Activated naive CD4-positive, alpha-beta T cell treated with anti-CD3 and anti-CD28 coated beads, Interleukin-2, amount 10 ng/mL, durations not matched to agents 7 days and 5 days (primary cell): ENCODE measurements at regions not wholly inside any gene's neighbourhood (a gene's known extent, or its start where the extent isn't known, plus 50 kb on each side); places are given as distances from the start of the nearest gene placed in this dataset.

Experiments used
- CTCF ChIA-PET: fragments of 350-600 bp; sonication (Branson Sonifier 250); formaldehyde crosslinking; loops from one replicate; lab custom pipeline; 2021; ENCODE audit warnings: antibody characterized with exemption; lab: Charles Lee
- DNase-seq: peaks from one replicate; pipeline ENCODE4 v3.0.0-alpha.2; 2020
- H3K27ac Mint-ChIP-seq: one replicate; pipeline ENCODE4 v1.8.0; 2021; ENCODE audit warnings: mild to moderate bottlenecking, moderate library complexity, mixed read lengths
- H3K27me3 Mint-ChIP-seq: one replicate; pipeline ENCODE4 v1.8.0; 2021; ENCODE audit warnings: mild to moderate bottlenecking, mixed read lengths
- H3K36me3 Mint-ChIP-seq: one replicate; pipeline ENCODE4 v1.8.0; 2021; ENCODE audit warnings: mixed read lengths
- H3K4me1 Mint-ChIP-seq: one replicate; pipeline ENCODE4 v1.8.0; 2021; ENCODE audit warnings: mixed read lengths
- H3K4me3 Mint-ChIP-seq: one replicate; pipeline ENCODE4 v1.8.0; 2021; ENCODE audit warnings: mild to moderate bottlenecking, moderate library complexity, mixed read lengths
- H3K9me3 Mint-ChIP-seq: one replicate; pipeline ENCODE4 v1.8.0; 2021; ENCODE audit warnings: mixed read lengths

- H3K27ac Mint-ChIP-seq: no peak overlapping the region
- H3K27me3 Mint-ChIP-seq: peaks cover 5% of the 10 kb centered on the region
- no peaks in the 10 kb centered on the region for H3K9me3 Mint-ChIP-seq
- H3K4me1 Mint-ChIP-seq: no peaks in the 10 kb centered on the region
- H3K4me3 Mint-ChIP-seq: no peak overlapping the region
- H3K36me3 Mint-ChIP-seq: no peaks in the 10 kb centered on the region
- CTCF ChIA-PET: no interaction called here
- peak; percentile 8 for DNase-seq
Measured at GRCh38 chr14:96631621-96632362, 129.6 kb downstream of the PAPOLA start.

DNA sequence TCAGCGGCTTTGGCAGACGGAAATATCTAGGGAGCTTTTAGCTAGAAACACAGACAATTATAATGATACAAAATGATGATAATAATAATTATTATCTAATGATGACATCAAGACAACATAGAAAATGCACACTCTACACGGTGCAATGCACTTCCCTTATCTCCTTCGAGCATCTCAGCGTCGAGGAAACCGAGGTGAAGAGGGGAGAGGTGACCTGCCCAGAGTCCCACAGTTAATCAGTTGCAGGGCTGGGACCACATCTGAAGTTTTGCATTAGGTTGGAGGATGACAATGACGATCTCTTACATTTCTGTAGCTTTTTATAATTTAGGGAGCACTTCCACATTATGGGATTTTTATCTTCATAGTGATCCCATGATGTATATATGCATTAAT is 130.2 kb downstream of the PAPOLA start:
- Mint-ChIP-seq H3K27me3 (peaks cover 5% of the 10 kb centered on the region), H3K36me3 (no peaks in the 10 kb centered on the region), H3K27ac (no peak overlapping the region), H3K4me3 (no peak overlapping the region), H3K4me1 (no peaks in the 10 kb centered on the region), H3K9me3 (no peaks in the 10 kb centered on the region)
- DNase-seq: no peak
- CTCF ChIA-PET: no interaction called here

- Mint-ChIP-seq H3K36me3 (no peaks in the 10 kb centered on the region), H3K27me3 (peaks cover 5% of the 10 kb centered on the region), H3K4me3 (no peak overlapping the region), H3K9me3 (no peaks in the 10 kb centered on the region), H3K27ac (no peak overlapping the region), H3K4me1 (no peaks in the 10 kb centered on the region)
- CTCF ChIA-PET: no interaction called here
- no peak for DNase-seq
Measured at GRCh38 chr14:96633096-96633495, 130.9 kb downstream of the PAPOLA start.

DNA sequence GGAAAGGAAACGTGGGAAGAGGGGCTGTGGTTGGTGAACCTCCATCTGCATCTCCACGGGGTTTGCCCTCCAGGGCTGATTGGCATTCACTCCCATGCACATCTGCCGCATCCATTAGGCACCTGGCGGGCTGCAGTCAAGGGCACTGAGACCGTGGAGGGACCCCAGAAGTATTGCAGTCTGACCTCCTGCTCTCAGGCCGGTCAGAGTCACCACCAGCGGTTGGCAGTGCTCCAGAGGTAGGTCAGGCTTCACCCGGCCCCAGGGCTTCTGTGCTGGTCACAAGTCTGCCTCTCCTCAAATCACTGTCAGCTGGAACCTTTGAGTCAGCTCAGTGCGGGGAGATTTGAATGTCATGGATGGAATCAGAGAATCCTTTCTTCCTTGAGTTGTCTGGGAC is 132.3 kb downstream of the PAPOLA start:
- H3K27me3 Mint-ChIP-seq: peaks cover 5% of the 10 kb centered on the region
- no peak for DNase-seq
- H3K36me3 Mint-ChIP-seq: no peaks in the 10 kb centered on the region
- H3K27ac Mint-ChIP-seq: no peak overlapping the region
- H3K9me3 Mint-ChIP-seq: no peaks in the 10 kb centered on the region
- CTCF ChIA-PET: no interaction called here
- H3K4me1 Mint-ChIP-seq: no peaks in the 10 kb centered on the region
- no peak overlapping the region for H3K4me3 Mint-ChIP-seq

GRCh38 chr14:96634896-96635295 is 132.7 kb downstream of the PAPOLA start:
- Mint-ChIP-seq H3K9me3 (no peaks in the 10 kb centered on the region), H3K4me3 (no peak overlapping the region), H3K36me3 (no peaks in the 10 kb centered on the region), H3K27me3 (peaks cover 5% of the 10 kb centered on the region), H3K4me1 (no peaks in the 10 kb centered on the region), H3K27ac (no peak overlapping the region)
- DNase-seq: no peak
- CTCF ChIA-PET: no interaction called here

DNA sequence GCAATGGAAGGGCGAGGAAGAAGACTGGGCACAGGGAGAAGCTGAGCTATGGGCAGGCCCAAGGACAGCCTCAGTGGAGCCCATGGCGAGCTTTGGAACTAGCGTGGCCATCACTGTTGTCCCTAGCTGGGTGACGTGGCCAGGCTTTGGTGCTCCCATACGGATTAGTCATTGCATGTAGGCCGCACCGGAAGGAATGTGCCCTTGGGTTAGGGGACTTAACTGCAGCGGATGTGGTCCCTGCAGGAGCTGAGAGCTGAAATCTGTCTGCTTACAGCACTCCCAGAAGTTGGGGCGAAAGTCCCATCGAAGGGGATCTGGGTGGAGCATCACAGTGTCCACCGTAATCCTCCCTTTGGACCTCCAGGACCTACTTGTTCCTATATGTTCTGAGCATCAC is 133.7 kb downstream of the PAPOLA start:
- Mint-ChIP-seq H3K4me3 (no peak overlapping the region), H3K27ac (no peak overlapping the region), H3K36me3 (no peaks in the 10 kb centered on the region), H3K9me3 (no peaks in the 10 kb centered on the region), H3K4me1 (no peaks in the 10 kb centered on the region), H3K27me3 (peaks cover 5% of the 10 kb centered on the region)
- no peak for DNase-seq
- CTCF ChIA-PET: no interaction called here

DNA sequence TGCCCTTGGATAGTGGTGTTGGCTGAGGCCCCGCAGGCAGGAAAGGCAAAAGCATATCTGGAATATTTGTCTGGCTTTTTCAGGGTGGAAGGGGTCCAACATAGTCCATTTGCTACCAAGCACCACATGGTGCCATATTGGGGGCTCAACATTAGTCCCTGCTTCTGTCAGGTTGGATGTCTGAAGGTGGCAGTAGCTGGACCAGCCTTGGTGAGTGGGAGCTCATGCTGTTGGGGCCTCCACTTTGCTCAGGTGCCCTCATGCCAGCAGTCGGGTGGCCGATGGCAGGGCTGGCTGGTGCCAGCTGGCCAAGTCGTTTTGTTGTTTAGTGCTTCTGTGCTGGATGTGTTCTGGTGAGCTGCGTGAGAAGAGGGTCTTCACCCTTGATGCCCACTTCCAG is 135.3 kb downstream of the PAPOLA start:
- DNase-seq: no peak
- CTCF ChIA-PET: no interaction called here
- Mint-ChIP-seq H3K27me3 (peaks cover 9% of the 10 kb centered on the region), H3K4me3 (no peak overlapping the region), H3K27ac (no peak overlapping the region), H3K36me3 (no peaks in the 10 kb centered on the region), H3K4me1 (no peaks in the 10 kb centered on the region), H3K9me3 (no peaks in the 10 kb centered on the region)

DNA sequence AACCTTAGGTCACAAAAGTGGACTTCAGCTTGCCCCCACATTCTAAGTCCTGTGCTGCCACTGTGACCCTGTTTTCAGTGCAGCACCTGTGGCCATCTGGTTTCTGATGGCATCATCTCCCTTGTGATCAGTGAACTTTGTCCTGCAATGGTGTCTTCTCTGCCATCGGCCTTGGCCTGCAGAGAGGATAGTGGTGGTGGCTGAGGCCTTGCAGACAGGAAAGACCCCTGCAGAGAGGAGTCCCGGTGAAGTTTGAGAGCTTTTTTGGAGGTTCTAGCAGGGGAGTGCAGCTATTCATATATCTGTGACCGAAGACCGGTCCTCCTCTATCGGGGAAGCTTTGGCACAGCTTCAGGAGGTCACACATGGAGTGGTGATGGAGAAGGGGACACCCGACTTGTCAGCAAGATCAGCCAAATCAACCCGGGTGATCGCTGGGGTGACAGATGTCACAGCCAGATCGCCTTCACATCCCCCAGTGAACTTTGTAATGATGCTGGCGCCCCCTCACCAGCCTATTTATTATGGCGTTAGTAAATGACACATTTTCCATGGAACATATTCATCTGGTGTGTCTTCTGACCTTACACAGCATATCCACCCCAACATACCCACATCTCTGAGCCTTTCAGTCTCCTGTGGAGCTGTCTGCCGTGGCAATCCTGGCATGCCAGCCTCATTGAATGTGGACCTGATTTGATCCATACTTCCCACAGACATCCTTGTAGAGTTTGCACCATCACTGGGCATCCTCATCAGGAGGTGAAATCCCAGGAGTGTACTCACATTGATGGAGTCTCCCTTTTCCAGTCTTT is 136.1 kb downstream of the PAPOLA start:
- Mint-ChIP-seq H3K9me3 (no peaks in the 10 kb centered on the region), H3K4me3 (no peak overlapping the region), H3K36me3 (no peaks in the 10 kb centered on the region), H3K27ac (no peak overlapping the region), H3K4me1 (no peaks in the 10 kb centered on the region), H3K27me3 (peaks cover 6% of the 10 kb centered on the region)
- DNase-seq: no peak
- CTCF ChIA-PET: no interaction called here

- Mint-ChIP-seq H3K27ac (no peak overlapping the region), H3K36me3 (no peaks in the 10 kb centered on the region), H3K27me3 (peaks cover 3% of the 10 kb centered on the region), H3K9me3 (no peaks in the 10 kb centered on the region), H3K4me3 (no peak overlapping the region), H3K4me1 (no peaks in the 10 kb centered on the region)
- CTCF ChIA-PET: no interaction called here
- DNase-seq: no peak
Measured at GRCh38 chr14:96639550-96639949, 137.4 kb downstream of the PAPOLA start.

DNA sequence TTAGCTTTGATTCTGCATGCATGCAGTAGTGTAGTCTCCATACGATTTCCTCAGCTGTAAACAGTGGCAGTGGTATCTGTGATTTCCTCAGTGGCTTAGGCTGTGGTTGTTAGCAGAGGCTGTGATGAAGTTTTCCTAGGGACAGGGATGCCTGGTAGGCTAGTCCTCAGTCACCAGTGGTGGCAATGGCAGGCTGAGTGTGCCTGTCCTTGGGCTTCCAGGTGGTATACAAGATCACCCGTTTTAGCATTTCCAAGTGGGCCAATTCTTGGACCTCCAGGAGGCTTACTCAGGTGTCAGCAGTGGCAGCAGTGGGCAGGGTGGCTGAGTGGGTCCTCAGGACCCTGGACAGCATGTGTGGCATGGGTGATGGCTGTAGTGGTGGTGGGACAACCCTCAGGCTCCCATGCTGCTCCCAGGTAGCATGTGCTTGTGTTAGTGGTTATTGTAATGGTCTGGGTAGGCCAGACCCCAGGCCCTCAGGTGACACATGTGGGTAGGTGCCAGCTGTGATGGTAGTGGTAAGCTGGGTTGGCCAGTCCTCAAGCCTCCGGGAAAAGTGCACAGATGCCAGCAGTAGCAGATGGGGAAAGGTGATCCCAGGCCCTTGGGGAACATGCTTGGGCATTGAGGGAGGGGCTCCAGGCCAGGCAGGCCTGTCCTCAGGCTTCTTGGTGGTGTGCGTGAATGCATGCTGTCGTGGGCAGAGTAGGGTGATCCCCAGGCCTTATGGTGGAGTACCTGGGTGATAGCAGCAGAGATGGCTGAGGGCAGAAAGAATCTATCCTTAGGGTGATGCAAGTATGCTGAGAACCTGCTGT is 146.5 kb downstream of the PAPOLA start:
- CTCF ChIA-PET: no interaction called here
- Mint-ChIP-seq H3K4me3 (no peak overlapping the region), H3K36me3 (no peaks in the 10 kb centered on the region), H3K27ac (no peak overlapping the region), H3K27me3 (peaks cover 34% of the 10 kb centered on the region), H3K9me3 (peaks cover 7% of the 10 kb centered on the region), H3K4me1 (no peaks in the 10 kb centered on the region)
- DNase-seq: no peak

GRCh38 chr14:96649327-96649601 is 147.1 kb downstream of the PAPOLA start:
- H3K27ac Mint-ChIP-seq: no peak overlapping the region
- peaks cover 7% of the 10 kb centered on the region for H3K9me3 Mint-ChIP-seq
- no peak for DNase-seq
- H3K27me3 Mint-ChIP-seq: peaks cover 34% of the 10 kb centered on the region
- H3K36me3 Mint-ChIP-seq: no peaks in the 10 kb centered on the region
- no peak overlapping the region for H3K4me3 Mint-ChIP-seq
- no peaks in the 10 kb centered on the region for H3K4me1 Mint-ChIP-seq
- CTCF ChIA-PET: no interaction called here

GRCh38 chr14:96653597-96653996 is 143.6 kb upstream of the VRK1 start:
- CTCF ChIA-PET: no interaction called here
- peaks cover 3% of the 10 kb centered on the region for H3K9me3 Mint-ChIP-seq
- H3K36me3 Mint-ChIP-seq: no peaks in the 10 kb centered on the region
- peaks cover 24% of the 10 kb centered on the region for H3K27me3 Mint-ChIP-seq
- DNase-seq: no peak
- H3K27ac Mint-ChIP-seq: no peak overlapping the region
- no peak overlapping the region for H3K4me3 Mint-ChIP-seq
- no peaks in the 10 kb centered on the region for H3K4me1 Mint-ChIP-seq

DNA sequence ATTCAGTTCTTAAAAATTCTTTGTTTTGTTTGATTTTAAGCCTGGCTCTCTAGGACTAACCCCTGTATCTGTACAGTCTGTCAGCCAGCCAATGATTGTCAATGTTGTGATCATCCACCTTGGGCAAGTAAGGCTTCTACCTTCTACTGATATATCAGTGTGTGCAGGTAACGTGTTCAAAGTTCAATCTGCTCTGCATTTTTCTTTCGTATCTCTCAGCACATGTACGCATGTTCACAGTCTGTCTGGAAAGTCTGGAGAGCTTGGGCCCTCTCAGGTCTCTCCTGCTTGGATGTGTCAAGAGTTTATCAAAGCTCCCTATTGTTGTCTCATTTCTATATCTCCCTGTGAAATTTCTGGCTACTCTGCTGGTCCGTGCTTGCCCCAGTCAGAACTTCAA is 138.6 kb upstream of the VRK1 start:
- no peak for DNase-seq
- Mint-ChIP-seq H3K4me1 (no peaks in the 10 kb centered on the region), H3K36me3 (no peaks in the 10 kb centered on the region), H3K4me3 (no peak overlapping the region), H3K27me3 (peaks cover 25% of the 10 kb centered on the region), H3K9me3 (peaks cover 3% of the 10 kb centered on the region), H3K27ac (no peak overlapping the region)
- CTCF ChIA-PET: no interaction called here

DNA sequence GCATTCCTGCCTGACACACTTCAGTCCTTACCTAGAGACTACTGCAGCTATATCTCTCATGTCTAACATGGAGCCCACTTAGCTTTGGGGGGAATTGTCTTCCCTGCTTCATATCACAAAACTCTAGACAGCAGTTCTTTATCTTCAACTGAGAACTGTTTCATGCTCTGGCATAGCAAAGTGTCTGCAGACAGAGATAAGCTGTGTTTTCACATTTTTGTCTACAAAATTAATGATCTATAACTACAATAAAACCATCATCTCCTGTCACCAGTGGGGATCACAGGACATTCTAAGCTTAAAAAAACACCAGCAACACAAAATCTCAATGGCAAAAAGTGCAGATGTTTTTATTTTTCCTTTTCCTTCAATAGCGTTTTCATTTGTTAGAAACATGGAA is 137.1 kb upstream of the VRK1 start:
- Mint-ChIP-seq H3K4me3 (no peak overlapping the region), H3K36me3 (no peaks in the 10 kb centered on the region), H3K27ac (no peak overlapping the region), H3K9me3 (peaks cover 3% of the 10 kb centered on the region), H3K27me3 (peaks cover 29% of the 10 kb centered on the region), H3K4me1 (no peaks in the 10 kb centered on the region)
- DNase-seq: no peak
- CTCF ChIA-PET: no interaction called here

GRCh38 chr14:96660667-96661066 is 136.5 kb upstream of the VRK1 start:
- no peak overlapping the region for H3K4me3 Mint-ChIP-seq
- CTCF ChIA-PET: no interaction called here
- no peak overlapping the region for H3K27ac Mint-ChIP-seq
- H3K9me3 Mint-ChIP-seq: peaks cover 3% of the 10 kb centered on the region
- no peaks in the 10 kb centered on the region for H3K36me3 Mint-ChIP-seq
- no peak for DNase-seq
- H3K4me1 Mint-ChIP-seq: no peaks in the 10 kb centered on the region
- peaks cover 31% of the 10 kb centered on the region for H3K27me3 Mint-ChIP-seq
